DND-41 (cell line): ENCODE measurements at regions not wholly inside any gene's neighbourhood (a gene's known extent, or its start where the extent isn't known, plus 50 kb on each side); places are given as distances from the start of the nearest gene placed in this dataset.

Source experiments
- ATAC-seq: fragments of 200-7000 bp; cut with Tn5 transposase; 3 replicates; pipeline ENCODE4 v1.9.1; 2021; ENCODE audit warnings: low read depth; ENCODE audit not compliant: insufficient read depth
- DNase-seq: peaks from one replicate; pipeline ENCODE4 v3.0.0-alpha.2; 2020
- H2AFZ ChIP-seq: 2 replicates; pipeline ENCODE4 v1.6.0; 2012; ENCODE audit warnings: low read depth, low read length
- H3K27ac ChIP-seq: 2 replicates; pipeline ENCODE4 v1.5.1; 2012; ENCODE audit warnings: low read length, inconsistent platforms
- H3K27me3 ChIP-seq: fragments of 200-600 bp; sonication (generic); 2 replicates; pipeline ENCODE4 v1.6.0; 2012; ENCODE audit warnings: low read length, mild to moderate bottlenecking, inconsistent platforms; ENCODE audit not compliant: insufficient read depth, poor library complexity
- H3K36me3 ChIP-seq: 2 replicates; pipeline ENCODE4 v1.5.1; 2012; ENCODE audit warnings: low read length, inconsistent platforms; ENCODE audit not compliant: insufficient read depth
- H3K4me1 ChIP-seq: 2 replicates; pipeline ENCODE4 v1.5.1; 2012; ENCODE audit warnings: mild to moderate bottlenecking, low read length; ENCODE audit not compliant: insufficient read depth
- H3K4me2 ChIP-seq: 2 replicates; pipeline ENCODE4 v1.6.0; 2012; ENCODE audit warnings: mild to moderate bottlenecking, moderate library complexity, low read length, inconsistent platforms; ENCODE audit not compliant: insufficient read depth
- H3K4me3 ChIP-seq, 2 experiments: fragments of 200-600 bp in 1 of 2; shearing (Covaris generic) in 1 of 2; 2 replicates each; pipeline ENCODE4 v1.5.1; 2012 to 2016; ENCODE audit warnings: inconsistent platforms in 2 of 2, low read length in 2 of 2, mild to moderate bottlenecking in 2 of 2, low read depth in 1 of 2, moderate library complexity in 1 of 2
- H3K79me2 ChIP-seq: 2 replicates; pipeline ENCODE4 v1.6.0; 2012; ENCODE audit warnings: low read length, inconsistent platforms; ENCODE audit not compliant: insufficient read depth
- H3K9ac ChIP-seq: 2 replicates; pipeline ENCODE4 v1.6.0; 2012; ENCODE audit warnings: low read depth, mild to moderate bottlenecking, inconsistent platforms, low read length, moderate library complexity
- H3K9me3 ChIP-seq: 2 replicates; pipeline ENCODE4 v1.5.1; 2012; ENCODE audit warnings: low read length, moderate library complexity, mild to moderate bottlenecking, inconsistent platforms; ENCODE audit not compliant: insufficient read depth, severe bottlenecking
- H4K20me1 ChIP-seq: 2 replicates; pipeline ENCODE4 v1.6.0; 2012; ENCODE audit warnings: low read length; ENCODE audit not compliant: insufficient read depth
- CTCF ChIP-seq: IDR thresholded peaks from 2 replicates; pipeline ENCODE4 v1.5.1; 2012; ENCODE audit warnings: borderline replicate concordance, low read length, moderate library complexity, mild to moderate bottlenecking; ENCODE audit not compliant: poor library complexity, severe bottlenecking; ENCODE audit errors: extremely low read depth
- EZH2 ChIP-seq: IDR thresholded peaks from 3 replicates; pipeline ENCODE4 v1.6.1; 2012; ENCODE audit warnings: borderline replicate concordance, low read depth, mild to moderate bottlenecking, moderate library complexity, low read length, inconsistent platforms; ENCODE audit not compliant: severe bottlenecking

- no peaks in the 10 kb centered on the region for H4K20me1 ChIP-seq
- TF ChIP-seq CTCF: no peak
- TF ChIP-seq EZH2: no peak
- H3K27ac ChIP-seq: no peak overlapping the region
- no peaks in the 10 kb centered on the region for H3K36me3 ChIP-seq
- no peaks in the 10 kb centered on the region for H3K79me2 ChIP-seq
- no peak overlapping the region for H2AFZ ChIP-seq
- peaks cover 11% of the 10 kb centered on the region for H3K27me3 ChIP-seq
- no peaks in the 10 kb centered on the region for H3K9me3 ChIP-seq
- no peaks in the 10 kb centered on the region for H3K4me1 ChIP-seq
- no peak overlapping the region for H3K4me2 ChIP-seq
- no peak overlapping the region for H3K4me3 ChIP-seq
- H3K9ac ChIP-seq: no peak overlapping the region
- DNase-seq (no peak), ATAC-seq (no peak)
Observed at GRCh38 chr6:40256831-40257230, 322.6 kb upstream of the MOCS1 start.

- Histone ChIP-seq H3K27me3 (peaks cover 11% of the 10 kb centered on the region), H2AFZ (no peak overlapping the region), H3K9me3 (no peaks in the 10 kb centered on the region), H3K79me2 (no peaks in the 10 kb centered on the region), H4K20me1 (no peaks in the 10 kb centered on the region), H3K4me2 (no peak overlapping the region), H3K4me3 (no peak overlapping the region), H3K9ac (no peak overlapping the region), H3K4me1 (no peaks in the 10 kb centered on the region), H3K27ac (no peak overlapping the region), H3K36me3 (no peaks in the 10 kb centered on the region)
- DNase-seq (no peak), ATAC-seq (no peak)
- TF ChIP-seq CTCF (no peak), EZH2 (no peak)
Observed at GRCh38 chr6:40256224-40256623, 322.0 kb upstream of the MOCS1 start.

GRCh38 chr6:40253420-40253819 is 319.2 kb upstream of the MOCS1 start:
- Histone ChIP-seq H3K36me3 (no peaks in the 10 kb centered on the region), H3K27me3 (peaks cover 12% of the 10 kb centered on the region), H3K9ac (no peak overlapping the region), H4K20me1 (no peaks in the 10 kb centered on the region), H3K4me2 (no peak overlapping the region), H3K9me3 (no peaks in the 10 kb centered on the region), H3K79me2 (no peaks in the 10 kb centered on the region), H3K27ac (no peak overlapping the region), H2AFZ (no peak overlapping the region), H3K4me1 (no peaks in the 10 kb centered on the region), H3K4me3 (no peak overlapping the region)
- DNase-seq (no peak), ATAC-seq (no peak; the same call in 2 of the 3 replicates)
- TF ChIP-seq EZH2 (no peak), CTCF (no peak)
